GM12891 (cell line): ENCODE measurements at regions not wholly inside any gene's neighbourhood (a gene's known extent, or its start where the extent isn't known, plus 50 kb on each side); places are given as distances from the start of the nearest gene placed in this dataset.

Experiments
- PAX5 ChIP-seq: IDR thresholded peaks from 2 replicates; pipeline ENCODE4 v1.6.1; 2011; ENCODE audit warnings: low read length, moderate library complexity, mild to moderate bottlenecking; ENCODE audit not compliant: insufficient read depth, severe bottlenecking
- POLR2AphosphoS5 ChIP-seq: IDR thresholded peaks from 2 replicates; pipeline ENCODE4 v1.6.1; 2011; ENCODE audit warnings: low read depth, low read length, control low read depth

- no peak for TF ChIP-seq POLR2AphosphoS5
- TF ChIP-seq PAX5: no peak
Measured at GRCh38 chr1:80217377-80217986, 1211.0 kb upstream of the ADGRL4 start.
